ENCODE measurements at regions not wholly inside any gene's neighbourhood (a gene's known extent, or its start where the extent isn't known, plus 50 kb on each side); places are given as distances from the start of the nearest gene placed in this dataset.
"Not testable (repeated sequence)": the region's sequence is repeated elsewhere in the genome, so short reads cannot be mapped to it uniquely, and the experiment has no call there.

- H3K36me3 ChIP-seq (replicated peaks; ENCODE audit: insufficient read depth, low read depth); H3K27me3 ChIP-seq; H4K20me1 ChIP-seq (ENCODE audit: insufficient read depth, poor library complexity, severe bottlenecking); H2AFZ ChIP-seq; H3K27ac ChIP-seq; H3K79me2 ChIP-seq; H3K9me3 ChIP-seq (ENCODE audit: low read depth); H3K4me3 ChIP-seq; DNase-seq (ENCODE audit: low spot score); H3K9me2 ChIP-seq (replicated peaks; ENCODE audit: insufficient read depth); H3K4me2 ChIP-seq; H3K4me1 ChIP-seq (ENCODE audit: insufficient read depth): not testable (repeated sequence)
- WGBS (ENCODE audit: low lambda C conversion rate, missing lambda C conversion rate): 63% methylated on average over 3 of the region's 3 CpGs
Measured at GRCh38 chr16:15236674-15237323, 141.3 kb downstream of the NPIPA5 start.

DNA sequence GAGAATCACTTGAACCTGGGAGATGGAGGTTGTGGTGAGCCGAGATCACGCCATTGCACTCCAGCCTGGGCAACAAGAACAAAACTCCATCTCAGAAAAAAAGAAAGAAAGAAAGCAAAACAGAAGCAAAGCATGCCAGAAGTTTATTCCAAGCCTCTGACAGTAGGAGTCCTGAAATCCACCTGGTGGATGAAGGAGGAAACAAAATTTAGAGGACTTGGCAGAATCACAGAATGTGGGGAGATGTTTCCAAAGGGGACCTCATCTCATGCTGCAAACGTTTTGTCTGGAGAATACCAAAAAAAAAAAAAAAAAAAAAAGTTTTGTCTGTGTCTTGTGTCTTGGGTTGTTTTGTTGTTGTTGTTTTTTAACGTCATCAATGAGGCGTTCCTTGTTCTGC lies 141.1 kb upstream of the RRN3 start:
- not testable (repeated sequence) for H3K36me3 ChIP-seq (replicated peaks; ENCODE audit: insufficient read depth, low read depth)

DNA sequence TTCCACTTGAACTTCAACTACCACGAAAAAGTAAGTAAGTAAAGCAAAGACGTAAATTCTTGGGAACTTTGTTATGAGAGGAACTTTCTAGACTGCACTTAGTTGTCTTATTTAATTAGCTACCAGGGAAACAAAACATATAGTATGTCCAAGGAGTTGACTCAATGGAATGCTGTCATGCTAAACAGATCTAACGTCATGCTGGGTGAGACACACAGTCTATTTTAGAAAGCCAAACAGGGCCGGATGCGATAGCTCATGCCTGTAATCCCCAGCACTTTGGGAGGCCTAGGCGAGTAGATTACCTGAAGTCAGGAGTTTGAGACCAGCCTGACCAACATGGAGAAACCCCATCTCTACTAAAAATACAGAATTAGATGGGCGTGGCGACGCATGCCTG lies 140.6 kb upstream of the RRN3 start:
- not testable (repeated sequence) for H3K4me1 ChIP-seq (ENCODE audit: insufficient read depth); H4K20me1 ChIP-seq (ENCODE audit: insufficient read depth, poor library complexity, severe bottlenecking)
- WGBS (ENCODE audit: low lambda C conversion rate, missing lambda C conversion rate): no CpG with 5 or more reads among the region's 9 CpGs

More for the DNA sequence above, 141.1 kb upstream of the RRN3 start:
- not testable (repeated sequence) for H3K4me3 ChIP-seq; H2AFZ ChIP-seq; H3K9me2 ChIP-seq (replicated peaks; ENCODE audit: insufficient read depth); H3K27ac ChIP-seq; H3K9me3 ChIP-seq (ENCODE audit: low read depth); H3K4me2 ChIP-seq; DNase-seq (ENCODE audit: low spot score); H3K27me3 ChIP-seq; H3K79me2 ChIP-seq; H4K20me1 ChIP-seq (ENCODE audit: insufficient read depth, poor library complexity, severe bottlenecking); H3K4me1 ChIP-seq (ENCODE audit: insufficient read depth)
- 92% methylated on average over 2 of the region's 5 CpGs for WGBS (ENCODE audit: low lambda C conversion rate, missing lambda C conversion rate)

GRCh38 chr16:15230432-15230831 lies 136.4 kb upstream of the RRN3 start:
- H3K4me1 ChIP-seq (ENCODE audit: insufficient read depth); H3K27ac ChIP-seq; H3K9me3 ChIP-seq (ENCODE audit: low read depth); H3K9me2 ChIP-seq (replicated peaks; ENCODE audit: insufficient read depth); H3K4me3 ChIP-seq; H3K27me3 ChIP-seq; H3K4me2 ChIP-seq; H3K79me2 ChIP-seq; H4K20me1 ChIP-seq (ENCODE audit: insufficient read depth, poor library complexity, severe bottlenecking); H3K36me3 ChIP-seq (replicated peaks; ENCODE audit: insufficient read depth, low read depth); H2AFZ ChIP-seq; DNase-seq (ENCODE audit: low spot score): not testable (repeated sequence)
- no CpG with 5 or more reads among the region's 5 CpGs for WGBS (ENCODE audit: low lambda C conversion rate, missing lambda C conversion rate)

More for the DNA sequence above, 140.6 kb upstream of the RRN3 start:
- H2AFZ ChIP-seq; H3K36me3 ChIP-seq (replicated peaks; ENCODE audit: insufficient read depth, low read depth); H3K4me3 ChIP-seq; H3K79me2 ChIP-seq; H3K27ac ChIP-seq; H3K9me2 ChIP-seq (replicated peaks; ENCODE audit: insufficient read depth); H3K4me2 ChIP-seq; DNase-seq (ENCODE audit: low spot score); H3K9me3 ChIP-seq (ENCODE audit: low read depth); H3K27me3 ChIP-seq: not testable (repeated sequence)

DNA sequence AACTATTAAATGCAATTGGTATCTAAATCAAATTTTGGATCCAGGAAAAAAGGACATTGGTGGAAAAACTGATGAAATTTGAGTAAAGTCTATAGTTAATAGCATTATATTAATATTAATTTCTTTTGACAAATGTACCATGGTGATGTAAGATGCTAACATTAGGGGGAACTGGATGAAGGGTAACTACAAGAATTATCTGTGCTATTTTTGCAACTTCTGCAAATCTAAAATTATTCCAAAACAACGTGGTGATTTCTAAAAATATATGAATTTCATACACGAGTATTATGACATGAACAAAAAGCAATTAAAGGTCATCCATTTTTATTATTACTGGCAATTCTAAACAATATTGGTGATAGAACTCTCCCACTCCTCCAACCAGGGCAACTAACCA lies 135.6 kb upstream of the RRN3 start:
- H3K4me1 ChIP-seq (ENCODE audit: insufficient read depth); H3K9me2 ChIP-seq (replicated peaks; ENCODE audit: insufficient read depth); H3K36me3 ChIP-seq (replicated peaks; ENCODE audit: insufficient read depth, low read depth); H3K9me3 ChIP-seq (ENCODE audit: low read depth); H3K27ac ChIP-seq; H3K4me3 ChIP-seq; H3K4me2 ChIP-seq; H3K27me3 ChIP-seq; DNase-seq (ENCODE audit: low spot score); H4K20me1 ChIP-seq (ENCODE audit: insufficient read depth, poor library complexity, severe bottlenecking); H2AFZ ChIP-seq; H3K79me2 ChIP-seq: not testable (repeated sequence)
- 87% methylated on average over 2 of the region's 2 CpGs for WGBS (ENCODE audit: low lambda C conversion rate, missing lambda C conversion rate)

DNA sequence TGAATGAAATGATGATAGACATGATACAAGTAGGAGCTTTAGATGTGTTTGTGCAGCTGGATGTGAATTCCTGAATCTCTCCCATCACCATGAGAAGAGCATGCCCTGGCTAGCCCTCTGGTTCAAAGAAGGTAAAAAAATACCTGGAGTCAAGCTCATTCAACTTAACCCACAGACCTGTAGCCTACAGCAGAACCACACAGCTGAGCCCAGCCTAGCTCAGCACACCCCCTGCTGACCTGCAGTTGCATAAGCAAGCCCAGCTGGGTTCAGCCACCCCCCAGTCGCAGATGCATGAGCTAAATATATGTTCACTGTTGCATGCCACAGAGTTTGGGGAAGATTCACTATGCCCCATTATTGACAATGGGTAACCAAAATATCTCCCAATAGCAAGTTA lies 130.6 kb upstream of the RRN3 start:
- not testable (repeated sequence) for H4K20me1 ChIP-seq (ENCODE audit: insufficient read depth, poor library complexity, severe bottlenecking); H3K27ac ChIP-seq; H3K4me3 ChIP-seq; H3K9me2 ChIP-seq (replicated peaks; ENCODE audit: insufficient read depth); H3K79me2 ChIP-seq; H3K9me3 ChIP-seq (ENCODE audit: low read depth); H2AFZ ChIP-seq; H3K4me2 ChIP-seq; H3K36me3 ChIP-seq (replicated peaks; ENCODE audit: insufficient read depth, low read depth); DNase-seq (ENCODE audit: low spot score); H3K4me1 ChIP-seq (ENCODE audit: insufficient read depth); H3K27me3 ChIP-seq
- no CpG with 5 or more reads among the region's 1 CpG for WGBS (ENCODE audit: low lambda C conversion rate, missing lambda C conversion rate)

GRCh38 chr16:15223398-15223797 lies 129.3 kb upstream of the RRN3 start:
- H3K9me3 ChIP-seq (ENCODE audit: low read depth); H3K9me2 ChIP-seq (replicated peaks; ENCODE audit: insufficient read depth); H4K20me1 ChIP-seq (ENCODE audit: insufficient read depth, poor library complexity, severe bottlenecking); H3K36me3 ChIP-seq (replicated peaks; ENCODE audit: insufficient read depth, low read depth); H3K4me2 ChIP-seq; H2AFZ ChIP-seq; H3K27me3 ChIP-seq; H3K4me1 ChIP-seq (ENCODE audit: insufficient read depth); H3K4me3 ChIP-seq; H3K27ac ChIP-seq; H3K79me2 ChIP-seq; DNase-seq (ENCODE audit: low spot score): not testable (repeated sequence)
- WGBS (ENCODE audit: low lambda C conversion rate, missing lambda C conversion rate): no CpG with 5 or more reads among the region's 4 CpGs
